GM04504 (cell line): ENCODE measurements at regions not wholly inside any gene's neighbourhood (a gene's known extent, or its start where the extent isn't known, plus 50 kb on each side); places are given as distances from the start of the nearest gene placed in this dataset.

Experiments used
- DNase-seq: peaks from one replicate; pipeline ENCODE4 v3.0.0-alpha.2; 2012; ENCODE audit warnings: low read depth

- no peak for DNase-seq
Observed at GRCh38 chr15:38647683-38648082, 83.1 kb upstream of the RASGRP1 start.

DNA sequence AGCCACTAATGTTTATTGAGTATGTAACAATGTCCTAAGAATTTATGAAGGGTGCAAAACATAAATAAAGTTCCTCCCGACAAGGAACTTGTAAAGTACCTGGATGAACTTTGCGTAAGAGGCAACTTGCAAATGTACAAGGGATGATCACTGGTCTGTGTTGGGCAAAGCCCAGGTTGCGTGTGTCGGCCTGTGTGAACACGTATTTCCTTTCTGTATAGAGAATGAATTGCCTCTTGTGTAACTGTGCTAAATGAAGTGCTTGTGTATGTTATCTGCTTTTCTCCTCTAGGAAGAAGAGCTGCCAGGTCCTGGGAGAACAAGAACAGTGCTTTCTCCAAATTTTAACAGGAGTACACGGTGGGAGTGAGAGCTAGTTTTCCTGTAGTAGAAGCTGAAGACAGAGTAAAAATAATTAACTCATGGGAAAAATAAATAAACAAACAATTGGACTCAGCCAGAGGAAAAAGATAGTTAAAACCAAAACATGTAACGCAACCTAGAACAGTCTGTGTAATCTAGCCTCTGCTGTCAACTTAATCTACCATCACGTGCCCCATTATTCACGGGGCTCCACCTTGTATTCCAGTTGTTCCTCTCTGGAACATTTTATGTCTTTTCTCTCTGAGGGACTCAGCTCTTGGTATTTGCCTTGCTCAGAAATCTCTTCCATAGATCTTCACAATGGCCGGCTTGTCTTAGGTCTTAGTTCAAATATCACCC, 83.7 kb upstream of the RASGRP1 start:
- no peak for DNase-seq

- no peak for DNase-seq
Observed at GRCh38 chr15:38650384-38650783, 85.8 kb upstream of the RASGRP1 start.

DNA sequence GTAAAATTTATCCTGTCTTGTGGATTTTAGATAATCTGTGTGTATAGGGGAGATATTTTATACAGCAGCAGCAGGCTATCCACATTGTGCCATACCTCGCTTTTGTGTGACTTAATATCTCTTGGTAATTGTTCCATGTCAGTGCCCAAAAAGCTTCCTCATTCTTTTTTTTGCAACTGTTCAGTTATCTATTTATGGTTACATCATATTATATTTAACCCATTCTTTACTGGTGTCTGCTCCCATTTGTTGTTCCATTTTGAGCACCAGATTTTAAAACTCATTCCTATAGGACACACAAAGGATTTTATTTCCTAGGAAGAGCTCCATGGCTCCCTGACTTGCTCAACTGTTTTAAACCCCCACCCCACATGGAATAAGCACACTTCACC, 86.3 kb upstream of the RASGRP1 start:
- DNase-seq, result no peak

DNA sequence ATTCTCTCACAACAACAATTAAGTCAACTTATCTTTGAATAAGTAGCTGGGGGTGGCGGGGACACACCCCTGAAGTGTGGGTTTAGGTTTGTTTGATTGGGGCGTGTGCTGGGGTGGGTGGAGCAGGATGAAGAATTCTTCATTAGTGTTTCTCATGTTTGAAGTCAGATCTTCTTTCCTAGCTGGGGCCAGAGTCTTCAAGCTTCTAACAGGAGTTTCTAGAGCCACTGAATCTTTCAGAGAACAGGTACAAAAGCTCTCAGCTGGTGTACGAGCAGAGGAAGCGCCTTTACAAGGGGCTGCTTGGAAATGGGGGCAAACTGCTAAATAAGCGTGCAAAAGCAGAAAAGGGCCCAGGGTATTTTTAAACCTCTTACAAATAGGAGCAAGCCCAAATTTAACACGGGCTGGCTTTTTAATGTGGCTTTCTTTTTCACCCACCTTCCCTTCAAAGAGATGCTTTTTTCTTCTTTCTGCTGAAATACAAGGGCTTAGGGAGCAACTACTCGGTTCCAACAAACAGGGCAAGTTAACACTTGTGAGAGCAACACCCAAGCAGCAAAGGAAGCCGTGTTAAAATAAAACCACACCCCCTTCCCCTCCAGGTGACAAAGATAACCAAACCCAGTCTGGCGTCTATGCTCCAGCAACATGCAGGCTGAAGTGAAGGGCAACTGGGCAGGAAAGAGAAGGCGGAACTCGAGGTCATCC, 86.9 kb upstream of the RASGRP1 start:
- no peak for DNase-seq

- DNase-seq, result no peak
Observed at GRCh38 chr15:38652183-38652794, 87.7 kb upstream of the RASGRP1 start.

- no peak for DNase-seq
Observed at GRCh38 chr15:38652998-38653397, 88.4 kb upstream of the RASGRP1 start.

- DNase-seq, result no peak
Observed at GRCh38 chr15:38658431-38658830, 93.8 kb upstream of the RASGRP1 start.

- DNase-seq, result no peak
Observed at GRCh38 chr15:38660738-38661137, 96.1 kb upstream of the RASGRP1 start.

DNA sequence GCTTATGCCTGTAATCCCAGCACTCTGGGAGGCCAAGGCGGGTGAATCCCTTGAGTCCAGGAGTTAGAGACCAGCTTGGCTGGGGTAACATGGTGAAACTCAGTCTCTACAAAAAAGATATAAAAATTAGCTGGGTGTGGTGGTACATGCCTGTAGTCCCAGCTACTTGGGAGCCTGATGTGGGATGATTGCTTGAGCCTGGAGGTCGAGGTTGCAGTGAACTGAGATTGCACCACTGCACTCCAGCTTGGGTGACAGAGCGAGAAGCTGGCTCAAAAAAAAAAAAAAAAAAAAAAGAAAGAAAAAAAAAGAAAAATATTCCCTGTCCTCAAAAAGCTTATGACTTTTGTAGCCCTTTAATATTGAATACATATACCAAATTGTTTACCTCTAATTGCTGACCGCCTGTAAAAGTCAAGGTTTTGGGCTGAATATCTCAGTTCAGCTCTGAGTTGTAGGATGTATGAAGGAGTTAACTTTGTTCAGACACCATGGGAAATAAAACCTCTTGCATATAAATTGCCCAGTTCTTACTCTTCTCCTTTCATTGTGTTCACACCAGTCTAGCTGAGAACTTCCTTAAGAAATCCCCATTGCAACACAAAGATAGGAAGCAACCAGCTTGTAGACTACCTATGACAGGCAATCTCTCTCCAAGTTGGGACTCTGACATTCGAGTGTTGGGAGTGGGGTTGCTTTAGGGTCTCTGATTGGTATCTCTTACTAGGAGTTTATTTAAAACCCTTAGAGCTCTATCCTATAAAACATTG, 97.6 kb upstream of the RASGRP1 start:
- no peak for DNase-seq

GRCh38 chr15:38662805-38663204, 98.2 kb upstream of the RASGRP1 start:
- no peak for DNase-seq

GRCh38 chr15:38665586-38666305, 101.1 kb upstream of the RASGRP1 start:
- no peak for DNase-seq

DNA sequence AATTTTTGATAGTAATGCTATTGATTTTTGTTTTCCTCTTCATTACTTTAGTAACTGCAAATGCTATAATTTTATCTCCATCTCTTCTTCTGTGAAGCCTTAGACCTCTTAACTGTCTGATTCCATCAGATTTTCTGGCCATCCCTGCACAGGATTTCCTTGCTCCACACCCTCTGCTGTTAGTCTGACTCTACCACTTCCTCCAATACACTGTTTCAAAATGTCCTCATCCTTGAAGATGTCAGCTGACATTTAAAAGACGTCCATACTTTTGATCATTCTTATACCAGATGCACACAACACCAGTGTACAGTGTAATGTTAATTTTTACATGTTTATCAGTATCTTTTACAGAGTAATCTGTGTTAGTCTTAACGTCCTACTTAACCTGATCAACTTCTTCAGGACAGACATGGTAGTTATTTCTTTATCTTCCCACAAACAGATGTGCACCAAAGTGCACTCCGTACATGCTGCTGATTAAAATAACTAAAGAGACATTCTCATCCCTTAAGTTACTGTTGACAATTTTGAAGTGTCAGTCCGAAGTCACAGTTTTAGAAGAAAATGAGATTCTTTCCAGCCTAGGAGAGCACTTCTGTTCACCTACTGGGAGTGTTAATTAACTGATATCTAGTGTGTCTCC, 102.4 kb upstream of the RASGRP1 start:
- no peak for DNase-seq

- DNase-seq, result no peak
Observed at GRCh38 chr15:38667890-38668850, 103.6 kb upstream of the RASGRP1 start.

GRCh38 chr15:38668898-38669391, 104.3 kb upstream of the RASGRP1 start:
- DNase-seq, result no peak

DNA sequence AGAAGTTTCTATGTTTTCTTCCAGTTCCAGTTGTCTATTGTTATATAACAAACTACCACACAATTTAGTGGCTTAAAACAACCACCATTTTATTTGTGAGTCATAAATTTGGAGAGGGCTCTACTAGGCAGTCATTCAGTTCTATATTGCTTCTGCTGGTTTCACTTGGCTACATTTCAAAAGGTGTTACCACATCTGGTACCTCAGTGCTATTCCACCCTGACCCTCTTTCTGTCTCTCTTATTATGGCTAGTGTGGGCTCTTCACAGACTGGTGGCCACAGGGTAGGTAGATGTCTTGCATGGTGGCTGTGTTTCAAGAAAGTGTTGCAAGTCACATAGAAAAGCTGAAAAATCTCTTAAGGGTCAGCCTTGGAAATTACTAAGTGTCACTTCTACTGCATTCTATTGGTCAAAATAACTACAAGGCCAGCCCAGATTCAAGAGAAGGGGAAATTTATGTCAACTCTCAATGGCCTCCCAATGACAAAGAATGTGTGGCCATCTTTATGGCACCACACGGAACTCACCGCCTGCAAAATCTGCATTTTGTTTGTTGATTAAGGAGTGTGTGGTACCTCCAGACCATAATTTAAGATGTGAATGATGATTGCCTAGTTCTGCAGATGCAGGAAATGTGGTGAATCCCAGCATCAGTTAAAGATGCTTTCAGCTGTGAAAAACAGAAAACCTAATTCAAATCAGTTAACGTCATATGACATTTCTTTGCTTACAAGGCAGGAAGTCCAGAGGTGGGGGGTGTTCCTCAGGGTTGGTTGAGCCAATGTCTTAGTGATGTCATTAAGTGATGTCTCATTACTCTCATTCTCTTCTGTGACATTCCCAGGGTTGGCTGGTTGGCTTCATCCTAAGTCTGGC, 105.8 kb upstream of the RASGRP1 start:
- no peak for DNase-seq

- DNase-seq, result no peak
Observed at GRCh38 chr15:38671006-38671387, 106.4 kb upstream of the RASGRP1 start.

DNA sequence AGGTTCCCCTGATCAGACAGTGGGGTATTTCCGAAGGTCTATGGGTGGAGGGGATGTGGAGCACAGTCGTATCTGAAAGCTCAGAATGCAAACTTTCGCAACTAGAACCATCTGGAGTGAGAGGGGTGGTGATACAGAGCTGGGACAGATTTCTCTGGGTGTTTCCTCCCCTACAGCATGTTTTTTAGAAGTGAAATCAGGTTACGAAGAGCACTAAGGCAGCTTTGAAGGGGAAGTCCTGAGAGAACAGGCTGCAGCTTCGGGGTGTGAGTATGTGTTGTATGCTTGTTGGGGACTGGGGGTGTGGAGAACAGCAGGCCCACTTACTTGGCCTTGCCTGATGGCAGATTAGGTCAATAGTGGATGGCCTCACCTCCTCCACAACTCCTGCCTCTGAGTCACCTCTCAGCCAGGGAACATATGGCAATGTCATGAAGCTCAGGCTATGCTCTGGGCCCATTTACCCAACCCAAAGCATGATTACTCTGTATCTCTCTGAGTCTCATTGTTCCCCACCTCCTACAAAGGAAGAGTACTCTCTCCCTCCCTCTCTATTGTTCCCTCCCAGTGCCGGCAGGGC, 107.2 kb upstream of the RASGRP1 start:
- DNase-seq, result no peak

GRCh38 chr15:38672273-38672672, 107.7 kb upstream of the RASGRP1 start:
- no peak for DNase-seq
